ENCODE measurements at regions not wholly inside any gene's neighbourhood (a gene's known extent, or its start where the extent isn't known, plus 50 kb on each side); places are given as distances from the start of the nearest gene placed in this dataset.

GRCh38 chr12:91331371-91331770 lies 148.8 kb upstream of the DCN start:
- no peak for TF ChIP-seq CTCF (IDR thresholded peaks at IDR 0.05; ENCODE audit: insufficient read depth, low read length)
- TF ChIP-seq GABPA (IDR thresholded peaks at IDR 0.05; ENCODE audit: low read depth) = no peak
- TF ChIP-seq POLR2AphosphoS5 (IDR thresholded peaks at IDR 0.05; ENCODE audit: low read depth) = no peak
- TF ChIP-seq REST (IDR thresholded peaks at IDR 0.05; ENCODE audit: insufficient replicate concordance, low read depth) = no peak
